ENCODE measurements at regions not wholly inside any gene's neighbourhood (a gene's known extent, or its start where the extent isn't known, plus 50 kb on each side); places are given as distances from the start of the nearest gene placed in this dataset.
"Not testable (repeated sequence)": the region's sequence is repeated elsewhere in the genome, so short reads cannot be mapped to it uniquely, and the experiment has no call there.

DNA sequence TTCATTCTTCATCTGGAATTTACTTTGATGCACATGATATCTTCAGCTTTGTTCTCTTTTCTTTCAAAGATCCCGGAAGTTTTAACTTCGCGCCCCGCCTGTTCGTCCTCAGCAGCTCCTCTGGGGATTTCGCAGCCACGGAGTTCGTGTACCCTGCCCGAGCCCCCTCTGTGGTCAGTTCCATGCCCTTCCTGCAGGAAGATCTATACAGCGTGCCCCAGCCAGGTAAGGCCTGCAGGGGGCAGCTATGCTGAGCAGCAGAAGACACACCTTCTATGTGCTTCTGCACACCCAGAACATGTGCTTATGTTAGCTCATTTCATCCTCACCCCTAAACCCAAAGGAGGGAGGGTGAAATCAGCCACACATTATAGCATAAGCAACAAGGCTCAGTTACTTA, 79.7 kb upstream of the LYZL2 start:
- TF ChIP-seq EZH2phosphoT487 (IDR thresholded peaks at IDR 0.05; ENCODE audit: low read depth, severe bottlenecking, unreplicated experiment) (no peak), EZH2 (IDR thresholded peaks at IDR 0.05; ENCODE audit: borderline replicate concordance) (no peak)
- TF ChIP-seq, protein P1, sequence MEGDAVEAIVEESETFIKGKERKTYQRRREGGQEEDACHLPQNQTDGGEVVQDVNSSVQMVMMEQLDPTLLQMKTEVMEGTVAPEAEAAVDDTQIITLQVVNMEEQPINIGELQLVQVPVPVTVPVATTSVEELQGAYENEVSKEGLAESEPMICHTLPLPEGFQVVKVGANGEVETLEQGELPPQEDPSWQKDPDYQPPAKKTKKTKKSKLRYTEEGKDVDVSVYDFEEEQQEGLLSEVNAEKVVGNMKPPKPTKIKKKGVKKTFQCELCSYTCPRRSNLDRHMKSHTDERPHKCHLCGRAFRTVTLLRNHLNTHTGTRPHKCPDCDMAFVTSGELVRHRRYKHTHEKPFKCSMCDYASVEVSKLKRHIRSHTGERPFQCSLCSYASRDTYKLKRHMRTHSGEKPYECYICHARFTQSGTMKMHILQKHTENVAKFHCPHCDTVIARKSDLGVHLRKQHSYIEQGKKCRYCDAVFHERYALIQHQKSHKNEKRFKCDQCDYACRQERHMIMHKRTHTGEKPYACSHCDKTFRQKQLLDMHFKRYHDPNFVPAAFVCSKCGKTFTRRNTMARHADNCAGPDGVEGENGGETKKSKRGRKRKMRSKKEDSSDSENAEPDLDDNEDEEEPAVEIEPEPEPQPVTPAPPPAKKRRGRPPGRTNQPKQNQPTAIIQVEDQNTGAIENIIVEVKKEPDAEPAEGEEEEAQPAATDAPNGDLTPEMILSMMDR (IDR thresholded peaks at IDR 0.05; ENCODE audit: poor library complexity): no peak
- no peak overlapping the region for H3K4me3 ChIP-seq
- no peaks in the 10 kb centered on the region for H3K9me3 ChIP-seq (ENCODE audit: low read depth)
- no peaks in the 10 kb centered on the region for H3K27me3 ChIP-seq
- H3K4me2 ChIP-seq: no peak overlapping the region
- H3K79me2 ChIP-seq: no peaks in the 10 kb centered on the region
- DNase-seq (ENCODE audit: low spot score): no peak
- H4K20me1 ChIP-seq (ENCODE audit: insufficient read depth, poor library complexity, severe bottlenecking): no peaks in the 10 kb centered on the region
- no peak overlapping the region for H3K27ac ChIP-seq
- H3K9me2 ChIP-seq (replicated peaks; ENCODE audit: insufficient read depth): no peaks in the 10 kb centered on the region
- no peaks in the 10 kb centered on the region for H3K4me1 ChIP-seq (ENCODE audit: insufficient read depth)
- no peak overlapping the region for H2AFZ ChIP-seq
- no peaks in the 10 kb centered on the region for H3K36me3 ChIP-seq (replicated peaks; ENCODE audit: insufficient read depth, low read depth)
- WGBS (ENCODE audit: low lambda C conversion rate, missing lambda C conversion rate): 89% methylated on average over 10 of the region's 10 CpGs

DNA sequence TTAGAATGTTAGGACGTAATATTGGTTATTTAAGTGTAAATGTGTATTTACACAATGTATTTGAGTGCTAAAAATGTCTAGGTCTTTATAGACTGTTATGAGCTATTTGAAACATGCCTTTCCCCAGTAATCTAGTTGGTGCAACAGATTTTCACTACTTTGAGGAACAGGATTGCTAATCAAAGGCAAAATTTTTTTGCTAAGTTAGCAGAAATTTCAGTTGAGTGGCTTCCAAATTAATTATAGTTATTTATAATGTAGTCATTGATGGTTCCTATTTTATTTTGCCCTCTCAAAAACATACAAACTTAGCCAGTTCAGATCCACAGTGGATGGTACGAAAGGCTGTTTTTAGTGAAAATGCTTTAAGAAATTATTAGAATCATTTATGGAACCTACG, 78.7 kb upstream of the LYZL2 start:
- Histone ChIP-seq H4K20me1 (ENCODE audit: insufficient read depth, poor library complexity, severe bottlenecking) (no peaks in the 10 kb centered on the region), H3K9me3 (ENCODE audit: low read depth) (no peaks in the 10 kb centered on the region), H3K9me2 (replicated peaks; ENCODE audit: insufficient read depth) (no peaks in the 10 kb centered on the region), H3K27me3 (no peaks in the 10 kb centered on the region), H2AFZ (no peak overlapping the region), H3K4me1 (ENCODE audit: insufficient read depth) (no peaks in the 10 kb centered on the region), H3K4me3 (no peak overlapping the region), H3K27ac (no peak overlapping the region), H3K4me2 (no peak overlapping the region), H3K79me2 (no peaks in the 10 kb centered on the region), H3K36me3 (replicated peaks; ENCODE audit: insufficient read depth, low read depth) (no peaks in the 10 kb centered on the region)
- no peak for DNase-seq (ENCODE audit: low spot score)
- TF ChIP-seq, protein P1 (IDR thresholded peaks at IDR 0.05; ENCODE audit: poor library complexity): no peak
- TF ChIP-seq EZH2 (IDR thresholded peaks at IDR 0.05; ENCODE audit: borderline replicate concordance) (no peak), EZH2phosphoT487 (IDR thresholded peaks at IDR 0.05; ENCODE audit: low read depth, severe bottlenecking, unreplicated experiment) (no peak)
- WGBS (ENCODE audit: low lambda C conversion rate, missing lambda C conversion rate): 92% methylated on average over 3 of the region's 3 CpGs

- not testable (repeated sequence) for H3K4me2 ChIP-seq; H4K20me1 ChIP-seq (ENCODE audit: insufficient read depth, poor library complexity, severe bottlenecking); H3K27me3 ChIP-seq; H3K79me2 ChIP-seq; H3K4me1 ChIP-seq (ENCODE audit: insufficient read depth); H3K36me3 ChIP-seq (replicated peaks; ENCODE audit: insufficient read depth, low read depth); H2AFZ ChIP-seq; H3K9me2 ChIP-seq (replicated peaks; ENCODE audit: insufficient read depth); H3K27ac ChIP-seq; H3K4me3 ChIP-seq; DNase-seq (ENCODE audit: low spot score); H3K9me3 ChIP-seq (ENCODE audit: low read depth)
- WGBS (ENCODE audit: low lambda C conversion rate, missing lambda C conversion rate): no CpG with 5 or more reads among the region's 1 CpG
Observed at GRCh38 chr10:30706189-30706588, 76.6 kb upstream of the LYZL2 start.

DNA sequence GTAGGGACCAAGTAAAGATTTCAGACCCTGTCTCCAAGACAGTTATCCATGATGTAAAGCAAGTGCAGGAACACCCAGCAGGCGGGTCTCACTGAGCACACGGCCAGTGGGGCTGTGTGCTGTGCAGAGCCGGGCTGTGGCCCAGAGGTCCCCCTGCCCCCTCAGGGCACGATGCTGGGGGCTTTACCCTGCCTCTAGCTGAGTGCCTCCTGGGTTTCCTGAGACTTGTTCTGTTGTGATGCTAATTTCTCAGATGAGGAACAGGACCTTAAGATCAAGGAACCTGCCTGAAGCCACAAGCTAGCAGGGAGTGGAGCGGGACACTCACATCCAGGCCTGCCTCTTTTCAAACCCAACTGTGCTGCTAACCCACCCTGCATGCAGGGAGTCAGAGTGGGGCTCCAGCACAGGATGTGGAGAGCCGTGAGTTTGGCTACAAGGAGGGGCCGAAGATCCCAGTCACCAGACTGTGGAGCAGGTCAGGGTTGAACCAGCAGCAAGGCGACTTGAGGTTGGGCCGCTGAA, 76.1 kb upstream of the LYZL2 start:
- DNase-seq (ENCODE audit: low spot score): no peak
- Histone ChIP-seq H3K9me3 (ENCODE audit: low read depth) (no peaks in the 10 kb centered on the region), H3K4me3 (no peak overlapping the region), H2AFZ (no peak overlapping the region), H4K20me1 (ENCODE audit: insufficient read depth, poor library complexity, severe bottlenecking) (no peaks in the 10 kb centered on the region), H3K4me1 (ENCODE audit: insufficient read depth) (no peaks in the 10 kb centered on the region), H3K27ac (no peak overlapping the region), H3K9me2 (replicated peaks; ENCODE audit: insufficient read depth) (no peaks in the 10 kb centered on the region), H3K79me2 (no peaks in the 10 kb centered on the region), H3K27me3 (no peaks in the 10 kb centered on the region), H3K36me3 (replicated peaks; ENCODE audit: insufficient read depth, low read depth) (no peaks in the 10 kb centered on the region), H3K4me2 (no peak overlapping the region)
- TF ChIP-seq EZH2 (IDR thresholded peaks at IDR 0.05; ENCODE audit: borderline replicate concordance): no peak
- TF ChIP-seq EZH2phosphoT487 (IDR thresholded peaks at IDR 0.05; ENCODE audit: low read depth, severe bottlenecking, unreplicated experiment): no peak
- TF ChIP-seq, protein P1 (IDR thresholded peaks at IDR 0.05; ENCODE audit: poor library complexity): no peak
- 67% methylated on average over 9 of the region's 9 CpGs for WGBS (ENCODE audit: low lambda C conversion rate, missing lambda C conversion rate)

Measured in hepatocyte (in vitro differentiated cells).